Gastroesophageal sphincter (tissue), 3 donors: ENCODE measurements at regions not wholly inside any gene's neighbourhood (a gene's known extent, or its start where the extent isn't known, plus 50 kb on each side); places are given as distances from the start of the nearest gene placed in this dataset.

Source experiments
- CTCF ChIP-seq, 4 experiments: fragments of 200-600 bp in 2 of 4; fragments of 450-650 bp in 2 of 4; sonication (generic) in 1 of 4; IDR thresholded peaks; one replicate each; pipeline ENCODE4 v1.5.1; 2017 to 2019; ENCODE audit warnings: antibody characterized with exemption in 4 of 4, mild to moderate bottlenecking in 2 of 4, moderate library complexity in 2 of 4
- EP300 ChIP-seq: sonication (generic); formaldehyde crosslinking; IDR thresholded peaks from one replicate; pipeline ENCODE4 v1.6.1; 2017; ENCODE audit warnings: antibody characterized with exemption, mild to moderate bottlenecking
- POLR2A ChIP-seq, 2 donors: fragments of 450-650 bp; IDR thresholded peaks; one replicate each; pipeline ENCODE4 v1.6.1; 2017; ENCODE audit warnings: antibody characterized with exemption in 2 of 2, mild to moderate bottlenecking in 2 of 2, moderate library complexity in 1 of 2
- POLR2AphosphoS5 ChIP-seq: sonication (generic); formaldehyde crosslinking; IDR thresholded peaks from one replicate; pipeline ENCODE4 v1.6.1; 2017; ENCODE audit warnings: antibody characterized with exemption

GRCh38 chr5:33319151-33319550, 121.6 kb upstream of the TARS1 start:
- no peak for TF ChIP-seq CTCF (IDR thresholded peaks at IDR 0.05)
- no peak for TF ChIP-seq POLR2A (IDR thresholded peaks at IDR 0.05)
- TF ChIP-seq EP300 = no peak
- no peak for TF ChIP-seq POLR2AphosphoS5
